ENCODE measurements at regions not wholly inside any gene's neighbourhood (a gene's known extent, or its start where the extent isn't known, plus 50 kb on each side); places are given as distances from the start of the nearest gene placed in this dataset.
"Not testable (repeated sequence)": the region's sequence is repeated elsewhere in the genome, so short reads cannot be mapped to it uniquely, and the experiment has no call there.

DNA sequence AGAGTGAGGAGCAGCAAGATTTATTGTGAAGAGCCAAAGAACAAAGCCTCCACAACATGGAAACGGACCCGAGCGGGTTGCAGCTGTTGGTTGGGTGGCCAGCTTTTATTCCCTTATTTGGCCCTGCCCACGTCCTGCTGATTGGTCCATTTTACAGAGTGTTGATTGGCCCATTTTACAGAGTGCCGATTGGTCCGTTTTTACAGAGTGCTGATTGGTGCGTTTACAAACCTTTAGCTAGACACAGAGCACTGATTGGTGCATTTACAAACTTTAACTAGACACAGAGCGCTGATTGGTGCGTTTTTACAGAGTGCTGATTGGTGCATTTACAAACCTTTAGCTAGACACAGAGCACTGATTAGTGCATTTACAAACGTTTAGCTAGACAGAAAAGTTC is 592.3 kb upstream of the C16orf82 start:
- TF ChIP-seq, protein P1, sequence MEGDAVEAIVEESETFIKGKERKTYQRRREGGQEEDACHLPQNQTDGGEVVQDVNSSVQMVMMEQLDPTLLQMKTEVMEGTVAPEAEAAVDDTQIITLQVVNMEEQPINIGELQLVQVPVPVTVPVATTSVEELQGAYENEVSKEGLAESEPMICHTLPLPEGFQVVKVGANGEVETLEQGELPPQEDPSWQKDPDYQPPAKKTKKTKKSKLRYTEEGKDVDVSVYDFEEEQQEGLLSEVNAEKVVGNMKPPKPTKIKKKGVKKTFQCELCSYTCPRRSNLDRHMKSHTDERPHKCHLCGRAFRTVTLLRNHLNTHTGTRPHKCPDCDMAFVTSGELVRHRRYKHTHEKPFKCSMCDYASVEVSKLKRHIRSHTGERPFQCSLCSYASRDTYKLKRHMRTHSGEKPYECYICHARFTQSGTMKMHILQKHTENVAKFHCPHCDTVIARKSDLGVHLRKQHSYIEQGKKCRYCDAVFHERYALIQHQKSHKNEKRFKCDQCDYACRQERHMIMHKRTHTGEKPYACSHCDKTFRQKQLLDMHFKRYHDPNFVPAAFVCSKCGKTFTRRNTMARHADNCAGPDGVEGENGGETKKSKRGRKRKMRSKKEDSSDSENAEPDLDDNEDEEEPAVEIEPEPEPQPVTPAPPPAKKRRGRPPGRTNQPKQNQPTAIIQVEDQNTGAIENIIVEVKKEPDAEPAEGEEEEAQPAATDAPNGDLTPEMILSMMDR (IDR thresholded peaks at IDR 0.05) = not testable (repeated sequence)
- not testable (repeated sequence) for TF ChIP-seq POLR2A (IDR thresholded peaks at IDR 0.05)
